ACC112 (cell line): ENCODE measurements at regions not wholly inside any gene's neighbourhood (a gene's known extent, or its start where the extent isn't known, plus 50 kb on each side); places are given as distances from the start of the nearest gene placed in this dataset.

ENCODE experiments used
- H2AFZ ChIP-seq: fragments of 200-600 bp; sonication (generic); one replicate; pipeline ENCODE4 v1.6.0; 2017; ENCODE audit warnings: antibody characterized with exemption, low read length; ENCODE audit not compliant: unreplicated experiment
- H3K27ac ChIP-seq: fragments of 200-600 bp; sonication (generic); 2 replicates; pipeline ENCODE4 v1.5.1; 2014; ENCODE audit warnings: low read depth, mild to moderate bottlenecking, antibody characterized with exemption, low read length, moderate library complexity
- H3K27me3 ChIP-seq: fragments of 200-600 bp; sonication (generic); 2 replicates; pipeline ENCODE4 v1.6.1; 2014; ENCODE audit warnings: mild to moderate bottlenecking, antibody characterized with exemption, low read length, moderate library complexity, mixed read lengths; ENCODE audit not compliant: insufficient read depth
- H3K36me3 ChIP-seq: fragments of 200-600 bp; sonication (generic); 2 replicates; pipeline ENCODE4 v1.6.1; 2016; ENCODE audit warnings: mild to moderate bottlenecking, antibody characterized with exemption, low read length, moderate library complexity, mixed read lengths; ENCODE audit not compliant: insufficient read depth
- H3K4me1 ChIP-seq: fragments of 200-600 bp; sonication (generic); one replicate; pipeline ENCODE4 v1.6.1; 2016; ENCODE audit warnings: low read length, mixed read lengths; ENCODE audit not compliant: insufficient read depth, unreplicated experiment, control insufficient read depth
- H3K4me3 ChIP-seq: fragments of 200-600 bp; sonication (generic); 2 replicates; pipeline ENCODE4 v1.5.1; 2014; ENCODE audit warnings: mild to moderate bottlenecking, low read depth, low read length
- H3K79me2 ChIP-seq: fragments of 200-600 bp; sonication (generic); one replicate; pipeline ENCODE4 v1.6.0; 2016; ENCODE audit warnings: low read length; ENCODE audit not compliant: control insufficient read depth, unreplicated experiment, insufficient read depth

- no peak overlapping the region for H3K4me3 ChIP-seq
- no peaks in the 10 kb centered on the region for H3K36me3 ChIP-seq
- no peaks in the 10 kb centered on the region for H3K4me1 ChIP-seq
- peaks cover 31% of the 10 kb centered on the region; the same call in 1 of the 2 replicates for H3K27me3 ChIP-seq
- H3K79me2 ChIP-seq = no peaks in the 10 kb centered on the region
- no peak overlapping the region for H3K27ac ChIP-seq
- H2AFZ ChIP-seq = no peak overlapping the region
Observed at GRCh38 chr18:45447355-45448265, 167.7 kb upstream of the SLC14A2 start.

DNA sequence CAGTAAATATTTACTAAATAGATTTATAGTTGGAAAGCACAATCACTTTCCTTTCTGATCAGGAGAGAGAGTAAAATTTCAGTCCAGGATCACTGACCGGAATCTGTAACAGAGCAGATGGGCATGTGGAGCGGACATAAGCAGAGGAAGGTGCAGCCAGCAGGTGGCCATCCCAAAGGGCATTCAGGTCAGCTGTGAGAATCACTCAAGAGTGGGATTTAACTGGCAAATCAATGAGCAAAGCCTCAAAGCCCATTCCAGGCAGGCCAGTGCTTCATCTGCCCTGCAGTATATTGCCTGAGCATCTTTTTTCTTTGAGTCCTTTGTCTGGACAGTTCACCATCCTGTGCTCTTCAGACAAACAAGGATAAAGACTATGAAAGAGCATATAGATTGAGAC lies 166.4 kb upstream of the SLC14A2 start:
- Histone ChIP-seq H2AFZ (no peak overlapping the region), H3K27me3 (peaks cover 22% of the 10 kb centered on the region; the same call in 1 of the 2 replicates), H3K4me3 (no peak overlapping the region), H3K79me2 (no peaks in the 10 kb centered on the region), H3K27ac (no peak overlapping the region), H3K4me1 (no peaks in the 10 kb centered on the region), H3K36me3 (no peaks in the 10 kb centered on the region)

- no peak overlapping the region for H3K27ac ChIP-seq
- H3K79me2 ChIP-seq = no peaks in the 10 kb centered on the region
- no peaks in the 10 kb centered on the region for H3K4me1 ChIP-seq
- H3K27me3 ChIP-seq = peaks cover 22% of the 10 kb centered on the region; the same call in 1 of the 2 replicates
- H2AFZ ChIP-seq = no peak overlapping the region
- no peaks in the 10 kb centered on the region for H3K36me3 ChIP-seq
- H3K4me3 ChIP-seq = no peak overlapping the region
Observed at GRCh38 chr18:45449418-45450227, 165.7 kb upstream of the SLC14A2 start.

- Histone ChIP-seq H2AFZ (no peak overlapping the region), H3K27ac (no peak overlapping the region), H3K36me3 (no peaks in the 10 kb centered on the region), H3K27me3 (peaks cover 19% of the 10 kb centered on the region), H3K79me2 (no peaks in the 10 kb centered on the region), H3K4me1 (no peaks in the 10 kb centered on the region), H3K4me3 (no peak overlapping the region)
Observed at GRCh38 chr18:45456090-45457021, 158.9 kb upstream of the SLC14A2 start.

- Histone ChIP-seq H2AFZ (no peak overlapping the region), H3K79me2 (no peaks in the 10 kb centered on the region)
Observed at GRCh38 chr18:45458033-45458432, 157.2 kb upstream of the SLC14A2 start.

GRCh38 chr18:45462179-45462578 lies 153.1 kb upstream of the SLC14A2 start:
- H3K79me2 ChIP-seq = no peaks in the 10 kb centered on the region
- H3K27me3 ChIP-seq = peaks cover 48% of the 10 kb centered on the region
- H3K36me3 ChIP-seq = no peaks in the 10 kb centered on the region
- H2AFZ ChIP-seq = no peak overlapping the region
- H3K27ac ChIP-seq = no peak overlapping the region
- no peak overlapping the region for H3K4me3 ChIP-seq
- no peaks in the 10 kb centered on the region for H3K4me1 ChIP-seq

More at GRCh38 chr18:45458033-45458432, 157.2 kb upstream of the SLC14A2 start:
- Histone ChIP-seq H3K4me1 (no peaks in the 10 kb centered on the region), H3K4me3 (no peak overlapping the region), H3K27ac (no peak overlapping the region), H3K36me3 (no peaks in the 10 kb centered on the region), H3K27me3 (peaks cover 24% of the 10 kb centered on the region)

DNA sequence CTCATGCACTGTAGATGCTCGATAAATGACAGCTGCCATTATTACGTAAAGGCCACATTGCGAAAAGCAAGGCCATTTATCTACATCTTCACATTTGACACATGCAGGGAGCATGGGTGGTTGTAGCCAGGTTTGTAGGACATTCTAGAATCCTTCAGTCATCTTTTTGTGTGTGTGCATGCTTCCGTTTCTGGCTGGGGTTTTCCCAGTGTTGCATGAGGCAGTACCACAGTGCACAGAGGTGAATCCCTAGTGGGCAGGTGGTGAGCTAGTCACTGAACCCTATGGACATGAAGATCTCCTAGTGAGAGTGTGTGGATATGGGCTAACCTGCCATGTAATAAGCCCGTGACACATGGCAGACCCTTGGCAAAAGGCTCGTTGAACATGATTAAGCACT lies 151.8 kb upstream of the SLC14A2 start:
- Histone ChIP-seq H3K79me2 (no peaks in the 10 kb centered on the region), H3K36me3 (no peaks in the 10 kb centered on the region), H3K4me3 (no peak overlapping the region), H3K4me1 (no peaks in the 10 kb centered on the region), H3K27me3 (peaks cover 59% of the 10 kb centered on the region), H2AFZ (no peak overlapping the region), H3K27ac (no peak overlapping the region)

DNA sequence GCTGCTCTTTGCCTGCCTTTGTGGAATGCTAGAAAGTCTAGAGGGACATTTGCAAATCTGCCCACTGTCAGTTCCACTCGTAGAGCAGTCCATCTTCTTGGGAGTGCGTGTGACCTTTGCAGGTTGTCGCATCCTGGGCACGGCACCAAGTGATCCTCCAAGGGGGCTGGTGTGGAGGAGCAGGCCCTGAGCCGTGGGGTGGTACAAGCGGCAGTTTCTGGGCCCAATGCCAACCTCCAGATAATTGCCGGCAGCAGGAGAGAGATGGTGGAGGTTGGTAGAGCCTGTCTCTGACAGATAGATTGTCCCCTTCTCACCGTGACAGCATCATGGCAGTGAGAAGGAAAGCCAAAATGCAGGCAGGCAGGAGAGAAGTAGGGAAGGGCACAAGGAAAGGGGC lies 150.7 kb upstream of the SLC14A2 start:
- Histone ChIP-seq H3K36me3 (no peaks in the 10 kb centered on the region), H3K4me3 (no peak overlapping the region), H3K27ac (no peak overlapping the region), H3K79me2 (no peaks in the 10 kb centered on the region), H2AFZ (no peak overlapping the region), H3K4me1 (no peaks in the 10 kb centered on the region), H3K27me3 (peaks cover 61% of the 10 kb centered on the region)

DNA sequence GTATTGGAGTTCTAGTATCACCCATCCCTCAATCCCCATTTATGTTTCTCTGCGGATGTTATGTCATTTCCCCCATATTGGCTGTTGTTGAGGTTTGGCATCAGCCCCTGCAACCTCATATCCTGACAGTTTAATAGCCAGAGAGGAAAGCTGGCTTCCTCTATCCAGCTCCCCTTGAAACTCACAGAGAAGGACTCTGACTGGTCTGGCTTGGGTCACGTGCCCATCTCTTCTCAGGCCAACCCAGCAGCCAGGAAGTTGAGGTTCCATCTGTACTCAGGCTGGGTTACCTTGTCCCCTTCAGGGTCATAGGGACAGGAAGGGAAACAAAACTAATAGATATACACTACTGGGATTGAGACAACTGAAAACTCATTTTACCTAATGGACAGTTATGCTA lies 148.0 kb upstream of the SLC14A2 start:
- Histone ChIP-seq H2AFZ (no peak overlapping the region), H3K36me3 (no peaks in the 10 kb centered on the region), H3K27me3 (peaks cover 50% of the 10 kb centered on the region), H3K27ac (no peak overlapping the region), H3K4me3 (no peak overlapping the region), H3K4me1 (no peaks in the 10 kb centered on the region), H3K79me2 (no peaks in the 10 kb centered on the region)

- no peaks in the 10 kb centered on the region for H3K4me1 ChIP-seq
- H3K27me3 ChIP-seq = peaks cover 46% of the 10 kb centered on the region
- no peak overlapping the region for H3K4me3 ChIP-seq
- H3K79me2 ChIP-seq = no peaks in the 10 kb centered on the region
- no peak overlapping the region for H2AFZ ChIP-seq
- H3K36me3 ChIP-seq = no peaks in the 10 kb centered on the region
- no peak overlapping the region for H3K27ac ChIP-seq
Observed at GRCh38 chr18:45467945-45468344, 147.3 kb upstream of the SLC14A2 start.
